ENCODE measurements at regions not wholly inside any gene's neighbourhood (a gene's known extent, or its start where the extent isn't known, plus 50 kb on each side); places are given as distances from the start of the nearest gene placed in this dataset.

DNA sequence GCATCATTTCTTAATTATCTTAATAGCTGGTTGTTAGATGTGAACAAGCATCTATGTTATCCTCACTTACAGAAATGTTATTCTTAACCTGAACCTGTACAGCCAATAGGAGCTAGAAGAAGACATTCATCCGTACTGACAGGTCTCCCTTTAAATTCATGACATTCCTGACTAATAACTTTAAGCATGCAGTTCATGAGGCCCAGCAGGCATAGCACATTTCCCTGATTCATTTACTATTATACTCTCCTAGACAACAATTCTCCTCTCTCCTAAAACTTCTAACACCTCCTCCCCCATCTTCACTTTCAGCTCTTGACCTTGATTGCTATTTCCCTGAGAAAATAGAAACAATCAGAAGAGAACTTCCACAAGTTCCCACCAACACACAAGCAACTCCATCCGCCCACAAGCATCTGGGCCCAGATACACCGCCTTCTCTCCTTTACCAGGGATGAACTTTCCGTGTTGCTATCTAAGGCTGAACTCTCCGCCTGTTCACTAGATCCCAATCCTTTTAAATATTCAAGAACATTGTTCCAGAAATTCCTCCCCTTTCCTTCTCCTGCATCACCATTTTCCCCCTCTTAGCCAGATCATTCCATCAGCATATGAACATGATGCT lies 62.9 kb upstream of the SPRED1 start:
- TF ChIP-seq RAD21 (IDR thresholded peaks at IDR 0.05; ENCODE audit: low read depth), result no peak
- TF ChIP-seq, protein P1, sequence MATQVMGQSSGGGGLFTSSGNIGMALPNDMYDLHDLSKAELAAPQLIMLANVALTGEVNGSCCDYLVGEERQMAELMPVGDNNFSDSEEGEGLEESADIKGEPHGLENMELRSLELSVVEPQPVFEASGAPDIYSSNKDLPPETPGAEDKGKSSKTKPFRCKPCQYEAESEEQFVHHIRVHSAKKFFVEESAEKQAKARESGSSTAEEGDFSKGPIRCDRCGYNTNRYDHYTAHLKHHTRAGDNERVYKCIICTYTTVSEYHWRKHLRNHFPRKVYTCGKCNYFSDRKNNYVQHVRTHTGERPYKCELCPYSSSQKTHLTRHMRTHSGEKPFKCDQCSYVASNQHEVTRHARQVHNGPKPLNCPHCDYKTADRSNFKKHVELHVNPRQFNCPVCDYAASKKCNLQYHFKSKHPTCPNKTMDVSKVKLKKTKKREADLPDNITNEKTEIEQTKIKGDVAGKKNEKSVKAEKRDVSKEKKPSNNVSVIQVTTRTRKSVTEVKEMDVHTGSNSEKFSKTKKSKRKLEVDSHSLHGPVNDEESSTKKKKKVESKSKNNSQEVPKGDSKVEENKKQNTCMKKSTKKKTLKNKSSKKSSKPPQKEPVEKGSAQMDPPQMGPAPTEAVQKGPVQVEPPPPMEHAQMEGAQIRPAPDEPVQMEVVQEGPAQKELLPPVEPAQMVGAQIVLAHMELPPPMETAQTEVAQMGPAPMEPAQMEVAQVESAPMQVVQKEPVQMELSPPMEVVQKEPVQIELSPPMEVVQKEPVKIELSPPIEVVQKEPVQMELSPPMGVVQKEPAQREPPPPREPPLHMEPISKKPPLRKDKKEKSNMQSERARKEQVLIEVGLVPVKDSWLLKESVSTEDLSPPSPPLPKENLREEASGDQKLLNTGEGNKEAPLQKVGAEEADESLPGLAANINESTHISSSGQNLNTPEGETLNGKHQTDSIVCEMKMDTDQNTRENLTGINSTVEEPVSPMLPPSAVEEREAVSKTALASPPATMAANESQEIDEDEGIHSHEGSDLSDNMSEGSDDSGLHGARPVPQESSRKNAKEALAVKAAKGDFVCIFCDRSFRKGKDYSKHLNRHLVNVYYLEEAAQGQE (IDR thresholded peaks at IDR 0.05; ENCODE audit: low read depth), result no peak
- TF ChIP-seq CREB1 (IDR thresholded peaks at IDR 0.05; ENCODE audit: low read depth), result no peak
- no peak for TF ChIP-seq EP300 (IDR thresholded peaks at IDR 0.05; ENCODE audit: borderline replicate concordance)

DNA sequence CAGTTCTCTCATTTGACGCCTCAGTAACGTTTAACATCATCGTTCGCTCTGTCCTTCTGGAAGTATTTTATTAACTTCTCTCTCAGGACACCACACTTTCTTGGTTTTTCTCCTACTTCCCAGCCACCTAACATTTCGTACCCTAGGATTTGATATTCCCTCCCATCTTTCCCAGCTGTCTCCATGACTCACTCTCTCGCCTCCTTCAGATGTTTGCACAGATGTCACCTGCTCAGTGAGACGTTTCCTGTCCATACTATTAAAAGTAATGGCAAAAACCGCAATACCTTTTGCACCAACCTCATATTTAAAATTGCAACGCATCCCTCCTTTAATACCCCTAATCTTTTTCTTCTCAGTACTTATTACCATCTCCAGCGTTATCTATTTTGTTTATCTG lies 62.1 kb upstream of the SPRED1 start:
- TF ChIP-seq EP300 (IDR thresholded peaks at IDR 0.05; ENCODE audit: borderline replicate concordance) (no peak), CREB1 (IDR thresholded peaks at IDR 0.05; ENCODE audit: low read depth) (no peak), EGR1 (IDR thresholded peaks at IDR 0.05) (no peak), TEAD4 (IDR thresholded peaks at IDR 0.05) (no peak), TAF1 (IDR thresholded peaks at IDR 0.05; ENCODE audit: low read depth) (no peak), NFIC (IDR thresholded peaks at IDR 0.05) (no peak), ZBTB7A (IDR thresholded peaks at IDR 0.05; ENCODE audit: low read depth) (no peak), FOXM1 (IDR thresholded peaks at IDR 0.05; ENCODE audit: borderline replicate concordance, low read depth) (no peak), YY1 (IDR thresholded peaks at IDR 0.05; ENCODE audit: low read depth) (no peak), RAD21 (IDR thresholded peaks at IDR 0.05; ENCODE audit: low read depth) (no peak), CEBPB (IDR thresholded peaks at IDR 0.05) (no peak), TCF12 (IDR thresholded peaks at IDR 0.05; ENCODE audit: low read depth) (no peak)
- TF ChIP-seq, protein P2, sequence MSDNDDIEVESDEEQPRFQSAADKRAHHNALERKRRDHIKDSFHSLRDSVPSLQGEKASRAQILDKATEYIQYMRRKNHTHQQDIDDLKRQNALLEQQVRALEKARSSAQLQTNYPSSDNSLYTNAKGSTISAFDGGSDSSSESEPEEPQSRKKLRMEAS (IDR thresholded peaks at IDR 0.05), result no peak
- TF ChIP-seq, protein P3, sequence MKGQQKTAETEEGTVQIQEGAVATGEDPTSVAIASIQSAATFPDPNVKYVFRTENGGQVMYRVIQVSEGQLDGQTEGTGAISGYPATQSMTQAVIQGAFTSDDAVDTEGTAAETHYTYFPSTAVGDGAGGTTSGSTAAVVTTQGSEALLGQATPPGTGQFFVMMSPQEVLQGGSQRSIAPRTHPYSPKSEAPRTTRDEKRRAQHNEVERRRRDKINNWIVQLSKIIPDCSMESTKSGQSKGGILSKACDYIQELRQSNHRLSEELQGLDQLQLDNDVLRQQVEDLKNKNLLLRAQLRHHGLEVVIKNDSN (IDR thresholded peaks at IDR 0.05), result no peak
- TF ChIP-seq, protein P1 (IDR thresholded peaks at IDR 0.05; ENCODE audit: low read depth), result no peak

DNA sequence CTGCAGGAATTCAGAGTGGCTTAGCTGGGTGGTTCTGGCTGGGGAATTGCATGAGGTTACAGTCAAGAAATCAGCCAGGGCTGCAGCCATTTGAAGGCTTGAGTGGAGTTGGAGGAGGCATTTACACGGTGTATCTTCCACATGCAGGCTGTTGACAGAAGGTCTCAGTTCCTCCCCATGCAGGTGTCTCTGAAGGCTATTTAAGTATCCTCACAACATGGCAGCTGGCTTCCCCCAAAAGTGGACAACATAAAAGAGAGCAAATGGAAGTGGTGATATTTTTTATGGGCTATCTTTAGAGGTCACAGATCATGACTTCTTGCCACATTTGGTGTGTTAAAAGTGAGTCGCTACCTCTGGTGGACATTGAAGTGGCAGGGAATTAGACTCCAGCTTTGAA lies 60.1 kb upstream of the SPRED1 start:
- TF ChIP-seq, protein P2 (IDR thresholded peaks at IDR 0.05), result no peak
- TF ChIP-seq, protein P3 (IDR thresholded peaks at IDR 0.05), result no peak
- TF ChIP-seq EGR1 (IDR thresholded peaks at IDR 0.05) (no peak), TEAD4 (IDR thresholded peaks at IDR 0.05) (no peak), TCF12 (IDR thresholded peaks at IDR 0.05; ENCODE audit: low read depth) (no peak), ZBTB7A (IDR thresholded peaks at IDR 0.05; ENCODE audit: low read depth) (no peak), YY1 (IDR thresholded peaks at IDR 0.05; ENCODE audit: low read depth) (no peak), TAF1 (IDR thresholded peaks at IDR 0.05; ENCODE audit: low read depth) (no peak), RAD21 (IDR thresholded peaks at IDR 0.05; ENCODE audit: low read depth) (no peak), NFIC (IDR thresholded peaks at IDR 0.05) (no peak), FOXM1 (IDR thresholded peaks at IDR 0.05; ENCODE audit: borderline replicate concordance, low read depth) (no peak), EP300 (IDR thresholded peaks at IDR 0.05; ENCODE audit: borderline replicate concordance) (no peak), CEBPB (IDR thresholded peaks at IDR 0.05) (no peak), CREB1 (IDR thresholded peaks at IDR 0.05; ENCODE audit: low read depth) (no peak)
- TF ChIP-seq, protein P1 (IDR thresholded peaks at IDR 0.05; ENCODE audit: low read depth), result no peak

DNA sequence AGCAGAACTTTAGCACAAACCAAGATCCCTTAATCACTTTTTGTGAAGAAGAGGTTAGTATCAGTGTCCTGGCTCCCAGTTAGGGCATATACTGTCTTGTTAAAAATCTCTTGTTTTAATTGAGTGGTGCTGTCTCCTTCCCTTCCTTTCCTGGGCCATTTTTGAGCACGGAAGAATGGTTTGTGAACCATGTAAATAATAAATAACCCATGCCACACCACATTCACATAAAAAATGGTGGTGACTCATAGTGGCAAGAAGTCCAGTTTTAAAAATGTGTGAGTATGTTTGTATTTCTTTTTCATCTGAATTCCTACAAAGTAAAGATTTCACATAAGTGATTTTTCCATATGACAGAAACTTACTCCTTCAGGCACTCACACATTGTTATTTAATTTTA lies 59.1 kb upstream of the SPRED1 start:
- TF ChIP-seq TCF12 (IDR thresholded peaks at IDR 0.05; ENCODE audit: low read depth), result no peak
- TF ChIP-seq CEBPB (IDR thresholded peaks at IDR 0.05), result no peak
- TF ChIP-seq NFIC (IDR thresholded peaks at IDR 0.05), result no peak
- TF ChIP-seq FOXM1 (IDR thresholded peaks at IDR 0.05; ENCODE audit: borderline replicate concordance, low read depth), result no peak
- TF ChIP-seq, protein P3 (IDR thresholded peaks at IDR 0.05), result no peak
- TF ChIP-seq, protein P2 (IDR thresholded peaks at IDR 0.05), result no peak
- TF ChIP-seq EGR1 (IDR thresholded peaks at IDR 0.05), result no peak
- no peak for TF ChIP-seq RAD21 (IDR thresholded peaks at IDR 0.05; ENCODE audit: low read depth)
- TF ChIP-seq, protein P1 (IDR thresholded peaks at IDR 0.05; ENCODE audit: low read depth), result no peak
- no peak for TF ChIP-seq CREB1 (IDR thresholded peaks at IDR 0.05; ENCODE audit: low read depth)
- TF ChIP-seq ZBTB7A (IDR thresholded peaks at IDR 0.05; ENCODE audit: low read depth), result no peak
- TF ChIP-seq EP300 (IDR thresholded peaks at IDR 0.05; ENCODE audit: borderline replicate concordance), result no peak
- no peak for TF ChIP-seq YY1 (IDR thresholded peaks at IDR 0.05; ENCODE audit: low read depth)
